ENCODE measurements at regions not wholly inside any gene's neighbourhood (a gene's known extent, or its start where the extent isn't known, plus 50 kb on each side); places are given as distances from the start of the nearest gene placed in this dataset.

GRCh38 chr2:164155558-164155957 lies 419.8 kb upstream of the FIGN start:
- no peak for DNase-seq

- DNase-seq, result no peak
Observed at GRCh38 chr2:164151522-164151921, 415.7 kb upstream of the FIGN start.

- DNase-seq, result no peak
Observed at GRCh38 chr2:164150604-164151003, 414.8 kb upstream of the FIGN start.

GRCh38 chr2:164146441-164146840 lies 410.6 kb upstream of the FIGN start:
- DNase-seq, result no peak

GRCh38 chr2:164145093-164145987 lies 409.5 kb upstream of the FIGN start:
- no peak for DNase-seq

GRCh38 chr2:164143183-164143930 lies 407.5 kb upstream of the FIGN start:
- DNase-seq, result no peak

- DNase-seq, result no peak
Observed at GRCh38 chr2:164142755-164143154, 406.9 kb upstream of the FIGN start.

- DNase-seq, result no peak
Observed at GRCh38 chr2:164141271-164141670, 405.5 kb upstream of the FIGN start.

- no peak for DNase-seq
Observed at GRCh38 chr2:164138750-164139149, 402.9 kb upstream of the FIGN start.

GRCh38 chr2:164134336-164134735 lies 398.5 kb upstream of the FIGN start:
- no peak for DNase-seq

GRCh38 chr2:164127971-164128527 lies 392.2 kb upstream of the FIGN start:
- no peak for DNase-seq

- DNase-seq, result no peak
Observed at GRCh38 chr2:164126960-164127660, 391.3 kb upstream of the FIGN start.

GRCh38 chr2:164115806-164116205 lies 380.0 kb upstream of the FIGN start:
- DNase-seq, result no peak

GRCh38 chr2:164114937-164115336 lies 379.1 kb upstream of the FIGN start:
- DNase-seq, result no peak

GRCh38 chr2:164112105-164112504 lies 376.3 kb upstream of the FIGN start:
- DNase-seq, result no peak

- DNase-seq, result no peak
Observed at GRCh38 chr2:164110515-164110914, 374.7 kb upstream of the FIGN start.

GRCh38 chr2:164109006-164109405 lies 373.2 kb upstream of the FIGN start:
- no peak for DNase-seq

GRCh38 chr2:164103271-164103670 lies 367.5 kb upstream of the FIGN start:
- DNase-seq, result no peak

GRCh38 chr2:164102366-164102765 lies 366.6 kb upstream of the FIGN start:
- DNase-seq, result no peak

GRCh38 chr2:164091673-164092072 lies 355.9 kb upstream of the FIGN start:
- DNase-seq, result no peak

- DNase-seq, result no peak
Observed at GRCh38 chr2:164090533-164090932, 354.7 kb upstream of the FIGN start.

GRCh38 chr2:164084066-164084465 lies 348.3 kb upstream of the FIGN start:
- no peak for DNase-seq

- no peak for DNase-seq
Observed at GRCh38 chr2:164080486-164080885, 344.7 kb upstream of the FIGN start.

Measured in NCI-H2227 treated with DMSO at 0.1 percent for 48 hours (cell line).